ENCODE measurements at regions not wholly inside any gene's neighbourhood (a gene's known extent, or its start where the extent isn't known, plus 50 kb on each side); places are given as distances from the start of the nearest gene placed in this dataset.

- Histone ChIP-seq H3K27me3 (no peaks in the 10 kb centered on the region), H3K4me3 (no peak overlapping the region), H3K36me3 (no peaks in the 10 kb centered on the region), H3K27ac (no peak overlapping the region), H3K4me1 (no peaks in the 10 kb centered on the region), H3K9me3 (peaks cover 0 to 3% (median 0%) of the 10 kb centered on the region in 12 donors)
- ATAC-seq (no peak), DNase-seq (no peak)
- no peak for TF ChIP-seq CTCF (IDR thresholded peaks at IDR 0.05)
- TF ChIP-seq POLR2A (IDR thresholded peaks at IDR 0.05): no peak
- intact Hi-C loops (cut with DNase I): no loop called here
Measured at GRCh38 chr9:11335011-11335410, 722.2 kb upstream of the PTPRD start.

- intact Hi-C loops (cut with DNase I): no loop called here
- Histone ChIP-seq H3K27me3 (no peaks in the 10 kb centered on the region), H3K36me3 (no peaks in the 10 kb centered on the region), H3K9me3 (no peaks in the 10 kb centered on the region), H3K27ac (no peak overlapping the region), H3K4me3 (no peak overlapping the region), H3K4me1 (no peaks in the 10 kb centered on the region)
- WGBS, 4 donors: 80 to 92% (median 87%) methylated on average over 1 of the region's 1 CpG
- TF ChIP-seq POLR2A (IDR thresholded peaks at IDR 0.05) (no peak), CTCF (IDR thresholded peaks at IDR 0.05) (no peak)
- DNase-seq: no peak
- no peak for ATAC-seq
Measured at GRCh38 chr9:11338130-11338529, 725.3 kb upstream of the PTPRD start.

GRCh38 chr9:11340654-11341053, 727.9 kb upstream of the PTPRD start:
- DNase-seq: no peak
- no peaks in the 10 kb centered on the region for H3K4me1 ChIP-seq
- no peaks in the 10 kb centered on the region for H3K9me3 ChIP-seq
- H3K4me3 ChIP-seq: no peak overlapping the region
- no peaks in the 10 kb centered on the region for H3K36me3 ChIP-seq
- no peaks in the 10 kb centered on the region for H3K27me3 ChIP-seq
- no peak overlapping the region for H3K27ac ChIP-seq
- TF ChIP-seq POLR2A (IDR thresholded peaks at IDR 0.05): no peak
- TF ChIP-seq CTCF (IDR thresholded peaks at IDR 0.05): no peak
- ATAC-seq: no peak
- intact Hi-C loops (cut with DNase I): no loop called here
- 60 to 70% (median 66%) methylated on average over 1 of the region's 1 CpG for WGBS, 4 donors

- H3K27ac ChIP-seq: no peak overlapping the region
- TF ChIP-seq POLR2A (IDR thresholded peaks at IDR 0.05) (no peak), CTCF (IDR thresholded peaks at IDR 0.05) (no peak)
- H3K27me3 ChIP-seq: no peaks in the 10 kb centered on the region
- ATAC-seq (no peak), DNase-seq (no peak)
- H3K9me3 ChIP-seq: no peaks in the 10 kb centered on the region
- H3K4me3 ChIP-seq: no peak overlapping the region
- intact Hi-C loops (cut with DNase I): no loop called here
- no peaks in the 10 kb centered on the region for H3K4me1 ChIP-seq
- H3K36me3 ChIP-seq: no peaks in the 10 kb centered on the region
Measured at GRCh38 chr9:11347437-11347836, 734.6 kb upstream of the PTPRD start.

Data from heart left ventricle (tissue), 16 donors.